IMR-90 (cell line): ENCODE measurements at regions not wholly inside any gene's neighbourhood (a gene's known extent, or its start where the extent isn't known, plus 50 kb on each side); places are given as distances from the start of the nearest gene placed in this dataset.

Experiments
- ATAC-seq: fragments of 200-7000 bp; cut with Tn5 transposase; 2 replicates; pipeline ENCODE4 v1.9.1; 2020; ENCODE audit warnings: low read depth, mild to moderate bottlenecking, moderate library complexity
- BruUV-seq: library from RNA; stranded (reverse); fragments of 400-500 nt; replicated peaks from 2 replicates; lab custom pipeline; 2021; lab: Mats Ljungman, UMichigan
- CTCF ChIA-PET: fragments of 300-600 bp; formaldehyde crosslinking; extraction: SDS; loops from one replicate; lab custom pipeline; 2021; ENCODE audit warnings: antibody characterized with exemption; lab: Yijun Ruan, JAX
- POLR2A ChIA-PET: fragments of 300-600 bp; sonication (Branson Sonifier 250); formaldehyde crosslinking; loops from one replicate; lab custom pipeline; 2022; ENCODE audit warnings: antibody characterized with exemption; ENCODE audit not compliant: unreplicated experiment; lab: Charles Lee
- DNase-seq: peaks from one replicate; pipeline ENCODE4 v3.0.0; 2013
- H2AFZ ChIP-seq: replicated peaks from 2 replicates; pipeline ENCODE3; 2013; ENCODE audit warnings: low read length, mild to moderate bottlenecking; ENCODE audit not compliant: poor library complexity
- H2AK5ac ChIP-seq: 2 replicates; pipeline ENCODE4 v1.6.1; 2013; ENCODE audit warnings: low read depth, low read length, inconsistent platforms
- H2AK9ac ChIP-seq: replicated peaks from 2 replicates; pipeline ENCODE3; 2013; ENCODE audit warnings: mild to moderate bottlenecking, low read depth, low read length, moderate library complexity; ENCODE audit not compliant: poor library complexity
- H2BK120ac ChIP-seq: 2 replicates; pipeline ENCODE4 v1.6.1; 2013; ENCODE audit warnings: low read depth, low read length, inconsistent platforms
- H2BK15ac ChIP-seq: 3 replicates; pipeline ENCODE4 v1.6.1; 2013; ENCODE audit warnings: low read depth, low read length, inconsistent platforms
- H2BK20ac ChIP-seq: 2 replicates; pipeline ENCODE4 v1.6.1; 2013; ENCODE audit warnings: low read depth, mild to moderate bottlenecking, inconsistent platforms, low read length, moderate library complexity
- H2BK5ac ChIP-seq: 2 replicates; pipeline ENCODE4 v1.6.1; 2013; ENCODE audit warnings: mild to moderate bottlenecking, low read depth, low read length, inconsistent platforms; ENCODE audit not compliant: poor library complexity, severe bottlenecking
- H3K14ac ChIP-seq: replicated peaks from 2 replicates; pipeline ENCODE4 v1.6.1; 2013; ENCODE audit warnings: low read depth, low read length, inconsistent platforms
- H3K18ac ChIP-seq: 2 replicates; pipeline ENCODE4 v1.6.1; 2013; ENCODE audit warnings: low read depth, low read length, control low read depth
- H3K23ac ChIP-seq: 2 replicates; pipeline ENCODE4 v1.6.1; 2013; ENCODE audit warnings: low read depth, low read length, inconsistent platforms
- H3K27ac ChIP-seq: 2 replicates; pipeline ENCODE4 v1.5.1; 2013; ENCODE audit warnings: mild to moderate bottlenecking, control low read depth, low read length; ENCODE audit not compliant: insufficient read depth
- H3K27me3 ChIP-seq: 2 replicates; pipeline ENCODE4 v1.6.1; 2013; ENCODE audit warnings: low read length; ENCODE audit not compliant: control insufficient read depth, insufficient read depth
- H3K36me3 ChIP-seq: 2 replicates; pipeline ENCODE4 v1.6.1; 2013; ENCODE audit warnings: low read length, mixed read lengths; ENCODE audit not compliant: control insufficient read depth, insufficient read depth
- H3K4ac ChIP-seq: 2 replicates; pipeline ENCODE4 v1.6.1; 2013; ENCODE audit warnings: low read depth, low read length, inconsistent platforms
- H3K4me1 ChIP-seq: 2 replicates; pipeline ENCODE4 v1.6.1; 2013; ENCODE audit warnings: low read length, mixed read lengths; ENCODE audit not compliant: control insufficient read depth, insufficient read depth
- H3K4me2 ChIP-seq: 2 replicates; pipeline ENCODE4 v1.6.1; 2013; ENCODE audit warnings: low read depth, mild to moderate bottlenecking, control low read depth, low read length, moderate library complexity
- H3K4me3 ChIP-seq: 2 replicates; pipeline ENCODE4 v1.5.1; 2013; ENCODE audit warnings: low read depth, mild to moderate bottlenecking, control low read depth, low read length, moderate library complexity; ENCODE audit not compliant: insufficient read depth
- H3K56ac ChIP-seq: 2 replicates; pipeline ENCODE4 v1.6.1; 2013; ENCODE audit warnings: low read length, inconsistent platforms; ENCODE audit not compliant: insufficient read depth; ENCODE audit errors: extremely low read depth
- H3K79me1 ChIP-seq, 2 experiments: 2 replicates each; pipeline ENCODE4 v1.6.1; 2013; ENCODE audit warnings: low read length in 2 of 2, inconsistent platforms in 1 of 2, low read depth in 1 of 2
- H3K9ac ChIP-seq: 2 replicates; pipeline ENCODE4 v1.6.1; 2013; ENCODE audit warnings: low read depth, low read length, control low read depth
- H3K9me1 ChIP-seq: 2 replicates; pipeline ENCODE4 v1.6.1; 2013; ENCODE audit warnings: low read length, inconsistent platforms; ENCODE audit not compliant: insufficient read depth
- H3K9me3 ChIP-seq: 2 replicates; pipeline ENCODE4 v1.6.1; 2013; ENCODE audit warnings: low read length; ENCODE audit not compliant: control insufficient read depth, insufficient read depth
- H4K20me1 ChIP-seq: 2 replicates; pipeline ENCODE4 v1.6.1; 2013; ENCODE audit warnings: low read length, inconsistent platforms; ENCODE audit not compliant: insufficient read depth
- H4K5ac ChIP-seq: 2 replicates; pipeline ENCODE4 v1.6.1; 2013; ENCODE audit warnings: mild to moderate bottlenecking, low read depth, low read length, control low read depth
- H4K8ac ChIP-seq, 2 experiments: 2 replicates each; pipeline ENCODE4 v1.6.1; 2013; ENCODE audit warnings: low read depth in 2 of 2, low read length in 2 of 2, control low read depth in 1 of 2, inconsistent platforms in 1 of 2
- H4K91ac ChIP-seq: 2 replicates; pipeline ENCODE4 v1.6.1; 2013; ENCODE audit warnings: low read depth, low read length, inconsistent platforms; ENCODE audit not compliant: insufficient read depth
- BHLHE40 ChIP-seq: fragments of 150-350 bp; IDR thresholded peaks from 2 replicates; pipeline ENCODE4 v1.6.1; 2016; ENCODE audit warnings: mild to moderate bottlenecking, low read depth, low read length
- dilution Hi-C: fragments of 300-500 bp; cut with HindIII; formaldehyde crosslinking; loops from one replicate; pipeline ENCODE4 v1.14.3; 2018; ENCODE audit warnings: low sequenced_read_pairs; ENCODE audit not compliant: unreplicated experiment
- in situ Hi-C: fragments of 300-500 bp; cut with MboI; formaldehyde crosslinking; loops from 3 replicates; pipeline ENCODE4 v1.14.3; 2019; ENCODE audit warnings: low sequenced_read_pairs, inconsistent platforms, mixed read lengths
- intact Hi-C: fragments of 100-400 bp; cut with micrococcal nuclease; formaldehyde crosslinking; loops from 2 replicates; pipeline ENCODE4 v1.10.0; 2022

DNA sequence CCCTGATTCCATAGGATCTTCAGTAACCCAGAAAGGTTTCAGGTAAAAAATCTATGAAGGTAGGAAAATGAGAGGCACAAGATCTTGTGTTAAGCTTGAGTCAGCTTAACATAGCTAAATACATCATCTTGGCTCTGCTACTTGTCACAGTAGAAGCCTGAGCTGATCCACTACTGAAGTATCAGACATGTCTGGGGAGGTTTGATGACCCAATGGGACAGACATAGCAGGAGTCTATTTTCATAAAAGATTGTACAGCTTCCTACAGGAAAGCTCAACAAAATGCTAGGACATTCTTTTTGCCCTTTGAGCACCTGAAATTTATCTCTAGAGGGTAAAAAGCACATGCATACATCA is 84.3 kb upstream of the FSHR start:
- Histone ChIP-seq H4K20me1 (no peaks in the 10 kb centered on the region), H3K27me3 (no peaks in the 10 kb centered on the region), H3K4ac (no peak overlapping the region), H3K14ac (no peak overlapping the region), H2AFZ (no peak overlapping the region), H4K91ac (no peak overlapping the region), H3K18ac (no peak overlapping the region), H3K36me3 (no peaks in the 10 kb centered on the region), H3K27ac (no peak overlapping the region), H3K79me1 (no peaks in the 10 kb centered on the region), H4K5ac (no peak overlapping the region), H2BK5ac (no peak overlapping the region), H3K4me3 (no peak overlapping the region), H2BK15ac (no peak overlapping the region), H3K4me2 (no peak overlapping the region), H2BK120ac (no peak overlapping the region), H3K56ac (no peak overlapping the region), H3K23ac (no peak overlapping the region), H3K9me3 (no peaks in the 10 kb centered on the region), H3K4me1 (peaks cover 8% of the 10 kb centered on the region), H2BK20ac (no peak overlapping the region), H3K9ac (no peak overlapping the region), H2AK9ac (no peak overlapping the region), H4K8ac (no peak overlapping the region), H3K9me1 (no peaks in the 10 kb centered on the region), H2AK5ac (no peak overlapping the region)
- ATAC-seq (no peak), DNase-seq (no peak)
- ChIA-PET POLR2A (no interaction called here), CTCF (no interaction called here)
- intact Hi-C loops (no loop called here), dilution Hi-C loops (no loop called here), in situ Hi-C loops (no loop called here)
- TF ChIP-seq BHLHE40 = no peak
- no TSS peak for BruUV-seq
